HCT116 (cell line): ENCODE measurements at regions not wholly inside any gene's neighbourhood (a gene's known extent, or its start where the extent isn't known, plus 50 kb on each side); places are given as distances from the start of the nearest gene placed in this dataset.

Experiments used
- ATAC-seq: fragments of 200-7000 bp; cut with Tn5 transposase; 2 replicates; pipeline ENCODE4 v1.9.1; 2020; ENCODE audit warnings: mild to moderate bottlenecking, moderate library complexity
- BruUV-seq: library from RNA; stranded (reverse); fragments of 400-500 nt; replicated peaks from 2 replicates; lab custom pipeline; 2021; lab: Mats Ljungman, UMichigan
- CTCF ChIA-PET: fragments of 300-600 bp; sonication (Branson Sonifier 250); formaldehyde crosslinking; loops from one replicate; lab custom pipeline; 2021; ENCODE audit warnings: antibody characterized with exemption; lab: Charles Lee
- POLR2A ChIA-PET: fragments of 300-600, 350-600 bp; sonication (Branson Sonifier 250); formaldehyde crosslinking; loops from one replicate; lab custom pipeline; 2021; ENCODE audit warnings: antibody characterized with exemption; lab: Charles Lee
- RAD21 ChIA-PET, 2 experiments: fragments of 300-600 bp; sonication (Branson Sonifier 250); formaldehyde crosslinking; loops; one replicate each; lab custom pipeline; 2023; ENCODE audit warnings: low total read pairs in 2 of 2; ENCODE audit not compliant: uncharacterized antibody in 2 of 2, unreplicated experiment in 2 of 2, low non-redundant PET in 1 of 2; lab: Charles Lee
- DNase-seq: peaks from one replicate; pipeline ENCODE4 v3.0.0-alpha.2; 2010; ENCODE audit warnings: low read depth, low spot score
- H2AFZ ChIP-seq: fragments of 200-600 bp; shearing (Covaris generic), sonication (generic); 2 replicates; pipeline ENCODE4 v1.6.1; 2017; ENCODE audit warnings: low read depth, mixed run types, mixed read lengths, antibody characterized with exemption, low read length; ENCODE audit not compliant: poor library complexity, severe bottlenecking
- H3K27ac ChIP-seq: 2 replicates; pipeline ENCODE4 v1.5.1; 2012; ENCODE audit warnings: low read depth, low read length
- H3K27me3 ChIP-seq: fragments of 200-600 bp; sonication (generic); 2 replicates; pipeline ENCODE4 v1.6.1; 2016; ENCODE audit warnings: mixed run types, low read length, mixed read lengths; ENCODE audit not compliant: insufficient read depth
- H3K36me3 ChIP-seq, 2 experiments: fragments of 200-500 bp in 1 of 2; fragments of 200-600 bp in 1 of 2; sonication (Bioruptor generic) in 1 of 2; sonication (generic) in 1 of 2; 2 replicates each; pipeline versions ENCODE4 v1.5.1 to v1.6.1; 2014 to 2016; ENCODE audit warnings: low read length in 2 of 2, inconsistent platforms in 1 of 2, mixed read lengths in 1 of 2, mixed run types in 1 of 2; ENCODE audit not compliant: insufficient read depth in 2 of 2, control insufficient read depth in 1 of 2
- H3K4me1 ChIP-seq, 2 experiments: fragments of 200-600 bp in 1 of 2; sonication (generic) in 1 of 2; 2 replicates each; pipeline versions ENCODE4 v1.5.1 to v1.6.1; 2012 to 2017; ENCODE audit warnings: low read length in 2 of 2, inconsistent platforms in 1 of 2, mild to moderate bottlenecking in 1 of 2, mixed read lengths in 1 of 2, mixed run types in 1 of 2, moderate library complexity in 1 of 2; ENCODE audit not compliant: insufficient read depth in 2 of 2, control insufficient read depth in 1 of 2
- H3K4me2 ChIP-seq: fragments of 200-600 bp; sonication (generic); 2 replicates; pipeline ENCODE4 v1.6.1; 2017; ENCODE audit warnings: mixed run types, low read length, mixed read lengths
- H3K4me3 ChIP-seq, 2 experiments: fragments of 200-600 bp in 1 of 2; sonication (generic) in 1 of 2; replicated peaks in 1 of 2; 2 replicates each; pipeline ENCODE4 v1.5.1; 2011 to 2016; ENCODE audit warnings: low read length in 2 of 2, control low read depth in 1 of 2, low read depth in 1 of 2, mild to moderate bottlenecking in 1 of 2, mixed read lengths in 1 of 2, mixed run types in 1 of 2
- H3K79me2 ChIP-seq: fragments of 200-600 bp; sonication (generic); 2 replicates; pipeline ENCODE4 v1.6.1; 2017; ENCODE audit warnings: mild to moderate bottlenecking, mixed run types, low read length, moderate library complexity, mixed read lengths; ENCODE audit not compliant: insufficient read depth
- H3K9ac ChIP-seq: fragments of 200-600 bp; sonication (generic); 2 replicates; pipeline ENCODE4 v1.6.1; 2016; ENCODE audit warnings: low read length, mixed read lengths
- H3K9me2 ChIP-seq: fragments of 200-600 bp; sonication (generic), shearing (Covaris generic); 2 replicates; pipeline ENCODE4 v1.6.1; 2017; ENCODE audit warnings: mixed run types, mild to moderate bottlenecking, moderate library complexity; ENCODE audit not compliant: insufficient read depth
- H3K9me3 ChIP-seq, 2 experiments: fragments of 200-500 bp in 1 of 2; fragments of 200-600 bp in 1 of 2; sonication (Bioruptor generic) in 1 of 2; sonication (generic) in 1 of 2; 2 replicates each; pipeline ENCODE4 v1.6.1; 2014 to 2017; ENCODE audit warnings: low read length in 2 of 2, mixed read lengths in 2 of 2, inconsistent platforms in 1 of 2, low read depth in 1 of 2, mild to moderate bottlenecking in 1 of 2, mixed run types in 1 of 2, moderate library complexity in 1 of 2; ENCODE audit not compliant: control insufficient read depth in 1 of 2, insufficient read depth in 1 of 2
- H4K20me1 ChIP-seq: fragments of 200-600 bp; sonication (generic), shearing (Covaris generic); 2 replicates; pipeline ENCODE4 v1.6.1; 2017; ENCODE audit warnings: mixed run types, mild to moderate bottlenecking, moderate library complexity; ENCODE audit not compliant: insufficient read depth
- CBX3 ChIP-seq: IDR thresholded peaks from 2 replicates; pipeline ENCODE4 v1.6.1; 2012; ENCODE audit warnings: low read depth
- CEBPB ChIP-seq: IDR thresholded peaks from 2 replicates; pipeline ENCODE4 v1.6.1; 2012; ENCODE audit warnings: low read depth
- EGR1 ChIP-seq: IDR thresholded peaks from 2 replicates; pipeline ENCODE4 v1.6.1; 2012; ENCODE audit warnings: low read depth
- ELF1 ChIP-seq: IDR thresholded peaks from 2 replicates; pipeline ENCODE4 v1.6.1; 2012; ENCODE audit warnings: low read depth, borderline replicate concordance
- EZH2phosphoT487 ChIP-seq: fragments of 200-600 bp; IDR thresholded peaks from 2 replicates; pipeline ENCODE4 v1.6.1; 2018; ENCODE audit warnings: antibody characterized with exemption, borderline replicate concordance
- RAD21 ChIP-seq: IDR thresholded peaks from 2 replicates; pipeline ENCODE4 v1.6.1; 2012; ENCODE audit warnings: low read depth, mild to moderate bottlenecking
- REST ChIP-seq: IDR thresholded peaks from 2 replicates; pipeline ENCODE4 v1.6.1; 2012; ENCODE audit warnings: low read depth
- SIN3A ChIP-seq: IDR thresholded peaks from 2 replicates; pipeline ENCODE4 v1.6.1; 2012; ENCODE audit warnings: low read depth
- SRF ChIP-seq: IDR thresholded peaks from 2 replicates; pipeline ENCODE4 v1.6.1; 2012; ENCODE audit warnings: low read depth
- TCF7L2 ChIP-seq: IDR thresholded peaks from 2 replicates; pipeline ENCODE4 v1.7.0; 2011; ENCODE audit warnings: borderline replicate concordance, inconsistent platforms; ENCODE audit not compliant: insufficient read depth, insufficient read length; ENCODE audit errors: extremely low read depth
- YY1 ChIP-seq: IDR thresholded peaks from 2 replicates; pipeline ENCODE4 v1.6.1; 2011; ENCODE audit warnings: low read length, low read depth, moderate library complexity, mild to moderate bottlenecking; ENCODE audit not compliant: insufficient replicate concordance; ENCODE audit errors: extremely low read depth
- ZFX ChIP-seq: fragments of 450-650 bp; IDR thresholded peaks from 2 replicates; pipeline ENCODE4 v1.6.1; 2017
- ZNF274 ChIP-seq: fragments of 200-500 bp; sonication (Bioruptor generic); IDR thresholded peaks from 2 replicates; pipeline ENCODE4 v1.6.1; 2014; ENCODE audit warnings: mild to moderate bottlenecking, low read depth, low read length, inconsistent platforms
- intact Hi-C: fragments of 100-400 bp; cut with micrococcal nuclease; formaldehyde crosslinking; loops from 2 replicates; pipeline ENCODE4 v1.10.0; 2022
- TF ChIP-seq, protein P1 (sequence below): IDR thresholded peaks from 2 replicates; pipeline ENCODE4 v1.6.1; 2012
- TF ChIP-seq, protein P2 (sequence below), 3 experiments: fragments of 200-600 bp in 1 of 3; sonication (generic) in 1 of 3; IDR thresholded peaks in 2 of 3; conservative IDR thresholded peaks in 1 of 3; 2 replicates each; pipeline ENCODE4 v1.5.1; 2012 to 2017; ENCODE audit warnings: low read depth in 2 of 3, low read length in 2 of 3, antibody characterized with exemption in 1 of 3, borderline replicate concordance in 1 of 3, control low read depth in 1 of 3, mild to moderate bottlenecking in 1 of 3, mixed read lengths in 1 of 3, mixed run types in 1 of 3, moderate library complexity in 1 of 3; ENCODE audit not compliant: insufficient read depth in 1 of 3

DNA sequence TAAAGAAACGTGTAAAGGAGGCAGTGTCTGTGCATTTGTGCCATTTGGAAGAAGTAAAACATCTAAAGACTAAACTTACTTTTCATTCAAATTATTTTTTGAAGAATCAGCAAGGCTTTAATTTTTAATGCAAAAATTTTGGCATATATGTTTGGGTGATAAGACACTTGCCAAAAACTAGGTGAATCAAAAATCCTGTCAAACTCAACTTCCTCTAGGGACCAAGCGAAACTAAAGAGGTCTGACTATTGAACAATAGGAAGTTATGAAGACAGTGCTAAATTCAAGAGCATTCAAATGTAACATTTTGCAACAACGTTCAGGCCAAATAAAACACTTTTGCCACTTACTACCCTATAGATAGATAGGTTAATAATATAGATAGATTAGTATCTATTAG is 306.1 kb downstream of the NOL4 start:
- Histone ChIP-seq H3K79me2 (no peaks in the 10 kb centered on the region), H3K4me3 (no peak overlapping the region), H3K4me1 (no peaks in the 10 kb centered on the region), H3K36me3 (no peaks in the 10 kb centered on the region), H2AFZ (no peak overlapping the region), H3K4me2 (no peak overlapping the region), H3K27ac (no peak overlapping the region), H3K9ac (no peak overlapping the region), H4K20me1 (no peaks in the 10 kb centered on the region), H3K27me3 (no peaks in the 10 kb centered on the region), H3K9me3 (peaks cover 4 to 13% of the 10 kb centered on the region in 2 experiments; a peak in 2 of 4 replicates), H3K9me2 (no peaks in the 10 kb centered on the region)
- ChIA-PET POLR2A (no interaction called here), RAD21 (no interaction called here), CTCF (no interaction called here)
- ATAC-seq: no peak
- BruUV-seq: no TSS peak
- intact Hi-C loops: no loop called here
- TF ChIP-seq SRF (no peak), EZH2phosphoT487 (no peak), CEBPB (no peak), SIN3A (no peak), CBX3 (no peak)
- TF ChIP-seq, protein P1, sequence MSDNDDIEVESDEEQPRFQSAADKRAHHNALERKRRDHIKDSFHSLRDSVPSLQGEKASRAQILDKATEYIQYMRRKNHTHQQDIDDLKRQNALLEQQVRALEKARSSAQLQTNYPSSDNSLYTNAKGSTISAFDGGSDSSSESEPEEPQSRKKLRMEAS: no peak
- DNase-seq: no peak

DNA sequence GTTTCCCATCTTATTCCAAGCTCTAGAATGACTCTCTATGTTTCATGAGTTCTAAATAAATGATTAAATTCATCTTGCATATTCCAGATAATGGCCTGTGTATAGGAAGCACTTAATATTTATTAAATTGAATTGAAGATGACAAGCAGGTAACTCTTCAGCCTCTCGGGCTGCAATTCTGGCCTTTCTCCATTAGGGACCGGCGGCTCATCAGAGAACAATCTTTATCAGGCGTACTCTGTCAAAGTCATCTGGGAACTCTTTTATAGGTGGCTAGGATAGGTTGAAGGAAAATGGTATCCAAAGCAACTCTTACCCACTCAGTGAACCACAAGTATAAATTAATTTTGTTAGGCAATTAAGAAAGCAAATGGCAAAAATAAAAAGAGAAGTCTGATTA is 308.5 kb downstream of the NOL4 start:
- Histone ChIP-seq H3K9me2 (no peaks in the 10 kb centered on the region), H3K9me3 (peaks cover 9 to 19% of the 10 kb centered on the region in 2 experiments; a peak in 2 of 4 replicates), H3K36me3 (no peaks in the 10 kb centered on the region), H4K20me1 (no peaks in the 10 kb centered on the region), H3K4me2 (no peak overlapping the region), H3K27me3 (no peaks in the 10 kb centered on the region), H3K4me3 (no peak overlapping the region), H3K79me2 (no peaks in the 10 kb centered on the region), H3K4me1 (no peaks in the 10 kb centered on the region), H3K9ac (no peak overlapping the region), H3K27ac (no peak overlapping the region), H2AFZ (no peak overlapping the region)
- ChIA-PET CTCF (no interaction called here), POLR2A (no interaction called here), RAD21 (no interaction called here)
- intact Hi-C loops: no loop called here
- BruUV-seq: no TSS peak
- no peak for DNase-seq
- ATAC-seq: no peak
- no peak for TF ChIP-seq CEBPB
- TF ChIP-seq EZH2phosphoT487: no peak
- no peak for TF ChIP-seq SRF
- TF ChIP-seq REST: no peak
- no peak for TF ChIP-seq YY1
- TF ChIP-seq CBX3: no peak
- no peak for TF ChIP-seq ZNF274
- no peak for TF ChIP-seq EGR1
- TF ChIP-seq TCF7L2: no peak
- TF ChIP-seq SIN3A: no peak
- TF ChIP-seq, protein P2, sequence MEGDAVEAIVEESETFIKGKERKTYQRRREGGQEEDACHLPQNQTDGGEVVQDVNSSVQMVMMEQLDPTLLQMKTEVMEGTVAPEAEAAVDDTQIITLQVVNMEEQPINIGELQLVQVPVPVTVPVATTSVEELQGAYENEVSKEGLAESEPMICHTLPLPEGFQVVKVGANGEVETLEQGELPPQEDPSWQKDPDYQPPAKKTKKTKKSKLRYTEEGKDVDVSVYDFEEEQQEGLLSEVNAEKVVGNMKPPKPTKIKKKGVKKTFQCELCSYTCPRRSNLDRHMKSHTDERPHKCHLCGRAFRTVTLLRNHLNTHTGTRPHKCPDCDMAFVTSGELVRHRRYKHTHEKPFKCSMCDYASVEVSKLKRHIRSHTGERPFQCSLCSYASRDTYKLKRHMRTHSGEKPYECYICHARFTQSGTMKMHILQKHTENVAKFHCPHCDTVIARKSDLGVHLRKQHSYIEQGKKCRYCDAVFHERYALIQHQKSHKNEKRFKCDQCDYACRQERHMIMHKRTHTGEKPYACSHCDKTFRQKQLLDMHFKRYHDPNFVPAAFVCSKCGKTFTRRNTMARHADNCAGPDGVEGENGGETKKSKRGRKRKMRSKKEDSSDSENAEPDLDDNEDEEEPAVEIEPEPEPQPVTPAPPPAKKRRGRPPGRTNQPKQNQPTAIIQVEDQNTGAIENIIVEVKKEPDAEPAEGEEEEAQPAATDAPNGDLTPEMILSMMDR (IDR thresholded peaks at IDR 0.05 in 2 of 3, conservative IDR thresholded peaks at IDR 0.05 in 1 of 3; ENCODE audit: borderline replicate concordance in 1 of 3, insufficient read depth in 1 of 3, low read depth in 2 of 3, low read length in 2 of 3): no peak
- no peak for TF ChIP-seq ELF1
- TF ChIP-seq, protein P1: no peak
- TF ChIP-seq ZFX: no peak
- TF ChIP-seq RAD21: no peak
